ENCODE measurements at regions not wholly inside any gene's neighbourhood (a gene's known extent, or its start where the extent isn't known, plus 50 kb on each side); places are given as distances from the start of the nearest gene placed in this dataset.

- peaks cover 0 to 34% (median 1%) of the 10 kb centered on the region in 4 donors for H3K27me3 ChIP-seq
- H3K27ac ChIP-seq, result no peak overlapping the region
- no peak for TF ChIP-seq CTCF (IDR thresholded peaks at IDR 0.05)
- no peak for TF ChIP-seq POLR2A (IDR thresholded peaks at IDR 0.05)
- no peak for DNase-seq
- H3K36me3 ChIP-seq, result no peaks in the 10 kb centered on the region
- 92 to 100% methylated on average over 1 of the region's 1 CpG for WGBS, 2 donors
- H3K9me3 ChIP-seq, result no peaks in the 10 kb centered on the region
- no peak overlapping the region for H3K4me3 ChIP-seq
- H3K4me1 ChIP-seq, result peaks cover 0 to 25% (median 8%) of the 10 kb centered on the region in 3 donors
- intact Hi-C loops (cut with DNase I), result no loop called here
Observed at GRCh38 chr9:96175001-96175400, 127.0 kb downstream of the HSD17B3 start.

DNA sequence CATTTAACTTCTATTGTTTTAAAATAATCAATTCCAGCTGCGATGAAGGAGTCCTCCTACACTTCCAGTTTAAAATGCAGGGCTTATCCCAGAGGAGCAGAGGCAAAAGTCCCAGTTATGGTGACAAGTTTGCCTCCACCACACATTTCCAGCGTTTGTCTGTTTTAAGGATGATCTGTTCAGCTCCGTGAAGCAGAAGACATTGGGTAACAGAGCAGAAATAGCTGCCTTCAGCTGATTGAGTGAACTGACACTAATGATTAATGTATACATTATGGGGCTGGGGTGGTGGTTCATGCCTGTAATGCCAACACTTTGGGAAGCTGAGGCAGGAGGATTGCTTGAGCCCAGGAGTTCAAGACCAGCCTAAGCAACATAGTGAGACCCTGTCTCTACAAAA is 127.6 kb downstream of the HSD17B3 start:
- no peak overlapping the region for H3K4me3 ChIP-seq
- no peak overlapping the region for H3K27ac ChIP-seq
- intact Hi-C loops (cut with DNase I), result no loop called here
- WGBS, 2 donors, result 84 to 92% methylated on average over 3 of the region's 3 CpGs
- peaks cover 0 to 31% (median 14%) of the 10 kb centered on the region in 3 donors for H3K4me1 ChIP-seq
- TF ChIP-seq POLR2A (IDR thresholded peaks at IDR 0.05) (no peak), CTCF (IDR thresholded peaks at IDR 0.05) (no peak)
- no peaks in the 10 kb centered on the region for H3K36me3 ChIP-seq
- peaks cover 0 to 34% (median 1%) of the 10 kb centered on the region in 4 donors for H3K27me3 ChIP-seq
- no peaks in the 10 kb centered on the region for H3K9me3 ChIP-seq
- DNase-seq, result no peak

GRCh38 chr9:96173640-96174039 is 128.3 kb downstream of the HSD17B3 start:
- WGBS, 2 donors, result 65 to 77% methylated on average over 7 of the region's 7 CpGs
- H3K36me3 ChIP-seq, result no peaks in the 10 kb centered on the region
- H3K4me1 ChIP-seq, result peaks cover 0 to 38% (median 19%) of the 10 kb centered on the region in 3 donors

GRCh38 chr9:96172797-96173196 is 129.2 kb downstream of the HSD17B3 start:
- H3K36me3 ChIP-seq, result no peaks in the 10 kb centered on the region
- TF ChIP-seq CTCF (IDR thresholded peaks at IDR 0.05) (no peak), POLR2A (IDR thresholded peaks at IDR 0.05) (no peak)
- 42 to 60% methylated on average over 5 of the region's 5 CpGs for WGBS, 2 donors
- no peak overlapping the region for H3K4me3 ChIP-seq
- no peaks in the 10 kb centered on the region for H3K9me3 ChIP-seq
- DNase-seq, result no peak
- intact Hi-C loops (cut with DNase I), result no loop called here
- H3K27ac ChIP-seq, result no peak overlapping the region
- peaks cover 0 to 42% (median 19%) of the 10 kb centered on the region in 3 donors for H3K4me1 ChIP-seq
- H3K27me3 ChIP-seq, result peaks cover 0 to 25% (median 1%) of the 10 kb centered on the region in 4 donors

More at GRCh38 chr9:96173640-96174039, 128.3 kb downstream of the HSD17B3 start:
- Histone ChIP-seq H3K4me3 (no peak overlapping the region), H3K9me3 (no peaks in the 10 kb centered on the region), H3K27me3 (peaks cover 0 to 34% (median 1%) of the 10 kb centered on the region in 4 donors), H3K27ac (no peak overlapping the region)
- DNase-seq, result no peak
- intact Hi-C loops (cut with DNase I), result no loop called here
- no peak for TF ChIP-seq POLR2A (IDR thresholded peaks at IDR 0.05)
- TF ChIP-seq CTCF (IDR thresholded peaks at IDR 0.05), result no peak

DNA sequence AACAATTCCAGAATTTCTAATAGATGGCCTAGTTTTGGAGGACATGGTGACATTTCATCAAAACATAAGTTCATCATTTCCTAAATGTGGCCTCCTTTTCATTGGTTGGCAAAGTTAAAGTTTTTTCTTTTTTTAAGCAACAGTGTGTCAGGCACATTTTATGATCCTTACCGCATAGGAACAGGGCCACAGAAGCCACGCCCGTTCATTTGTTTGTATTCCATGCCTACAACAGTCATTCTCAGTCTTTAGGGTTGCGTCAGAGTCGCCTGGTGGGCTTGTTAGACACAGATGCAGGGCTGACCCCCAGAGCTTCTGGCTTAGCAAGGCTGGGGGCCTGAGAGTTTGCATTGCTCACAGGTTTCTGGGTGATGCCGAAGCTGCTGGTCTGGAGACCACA is 130.2 kb downstream of the HSD17B3 start:
- H3K27ac ChIP-seq, result no peak overlapping the region
- intact Hi-C loops (cut with DNase I), result no loop called here
- 38 to 68% methylated on average over 3 to 6 of the region's 6 CpGs for WGBS, 2 donors
- H3K4me1 ChIP-seq, result peaks cover 0 to 42% (median 16%) of the 10 kb centered on the region in 3 donors
- no peaks in the 10 kb centered on the region for H3K36me3 ChIP-seq
- no peak for TF ChIP-seq POLR2A (IDR thresholded peaks at IDR 0.05)
- TF ChIP-seq CTCF (IDR thresholded peaks at IDR 0.05), result no peak
- H3K4me3 ChIP-seq, result no peak overlapping the region
- H3K9me3 ChIP-seq, result no peaks in the 10 kb centered on the region
- H3K27me3 ChIP-seq, result peaks cover 0 to 16% (median 1%) of the 10 kb centered on the region in 4 donors
- no peak for DNase-seq

Data from esophagus squamous epithelium (tissue), 5 donors.